IMR-90 (cell line): ENCODE measurements at regions not wholly inside any gene's neighbourhood (a gene's known extent, or its start where the extent isn't known, plus 50 kb on each side); places are given as distances from the start of the nearest gene placed in this dataset.
"Not testable (repeated sequence)": the region's sequence is repeated elsewhere in the genome, so short reads cannot be mapped to it uniquely, and the experiment has no call there.

ENCODE experiments used
- ATAC-seq: fragments of 200-7000 bp; cut with Tn5 transposase; 2 replicates; pipeline ENCODE4 v1.9.1; 2020; ENCODE audit warnings: low read depth, mild to moderate bottlenecking, moderate library complexity
- BruUV-seq: library from RNA; stranded (reverse); fragments of 400-500 nt; replicated peaks from 2 replicates; lab custom pipeline; 2021; lab: Mats Ljungman, UMichigan
- CTCF ChIA-PET: fragments of 300-600 bp; formaldehyde crosslinking; extraction: SDS; loops from one replicate; lab custom pipeline; 2021; ENCODE audit warnings: antibody characterized with exemption; lab: Yijun Ruan, JAX
- POLR2A ChIA-PET: fragments of 300-600 bp; sonication (Branson Sonifier 250); formaldehyde crosslinking; loops from one replicate; lab custom pipeline; 2022; ENCODE audit warnings: antibody characterized with exemption; ENCODE audit not compliant: unreplicated experiment; lab: Charles Lee
- DNase-seq: peaks from one replicate; pipeline ENCODE4 v3.0.0; 2013
- H2AFZ ChIP-seq: replicated peaks from 2 replicates; pipeline ENCODE3; 2013; ENCODE audit warnings: low read length, mild to moderate bottlenecking; ENCODE audit not compliant: poor library complexity
- H2AK5ac ChIP-seq: 2 replicates; pipeline ENCODE4 v1.6.1; 2013; ENCODE audit warnings: low read depth, low read length, inconsistent platforms
- H2AK9ac ChIP-seq: replicated peaks from 2 replicates; pipeline ENCODE3; 2013; ENCODE audit warnings: mild to moderate bottlenecking, low read depth, low read length, moderate library complexity; ENCODE audit not compliant: poor library complexity
- H2BK120ac ChIP-seq: 2 replicates; pipeline ENCODE4 v1.6.1; 2013; ENCODE audit warnings: low read depth, low read length, inconsistent platforms
- H2BK15ac ChIP-seq: 3 replicates; pipeline ENCODE4 v1.6.1; 2013; ENCODE audit warnings: low read depth, low read length, inconsistent platforms
- H2BK20ac ChIP-seq: 2 replicates; pipeline ENCODE4 v1.6.1; 2013; ENCODE audit warnings: low read depth, mild to moderate bottlenecking, inconsistent platforms, low read length, moderate library complexity
- H2BK5ac ChIP-seq: 2 replicates; pipeline ENCODE4 v1.6.1; 2013; ENCODE audit warnings: mild to moderate bottlenecking, low read depth, low read length, inconsistent platforms; ENCODE audit not compliant: poor library complexity, severe bottlenecking
- H3K14ac ChIP-seq: replicated peaks from 2 replicates; pipeline ENCODE4 v1.6.1; 2013; ENCODE audit warnings: low read depth, low read length, inconsistent platforms
- H3K18ac ChIP-seq: 2 replicates; pipeline ENCODE4 v1.6.1; 2013; ENCODE audit warnings: low read depth, low read length, control low read depth
- H3K23ac ChIP-seq: 2 replicates; pipeline ENCODE4 v1.6.1; 2013; ENCODE audit warnings: low read depth, low read length, inconsistent platforms
- H3K27ac ChIP-seq: 2 replicates; pipeline ENCODE4 v1.5.1; 2013; ENCODE audit warnings: mild to moderate bottlenecking, control low read depth, low read length; ENCODE audit not compliant: insufficient read depth
- H3K27me3 ChIP-seq: 2 replicates; pipeline ENCODE4 v1.6.1; 2013; ENCODE audit warnings: low read length; ENCODE audit not compliant: control insufficient read depth, insufficient read depth
- H3K36me3 ChIP-seq: 2 replicates; pipeline ENCODE4 v1.6.1; 2013; ENCODE audit warnings: low read length, mixed read lengths; ENCODE audit not compliant: control insufficient read depth, insufficient read depth
- H3K4ac ChIP-seq: 2 replicates; pipeline ENCODE4 v1.6.1; 2013; ENCODE audit warnings: low read depth, low read length, inconsistent platforms
- H3K4me1 ChIP-seq: 2 replicates; pipeline ENCODE4 v1.6.1; 2013; ENCODE audit warnings: low read length, mixed read lengths; ENCODE audit not compliant: control insufficient read depth, insufficient read depth
- H3K4me2 ChIP-seq: 2 replicates; pipeline ENCODE4 v1.6.1; 2013; ENCODE audit warnings: low read depth, mild to moderate bottlenecking, control low read depth, low read length, moderate library complexity
- H3K4me3 ChIP-seq: 2 replicates; pipeline ENCODE4 v1.5.1; 2013; ENCODE audit warnings: low read depth, mild to moderate bottlenecking, control low read depth, low read length, moderate library complexity; ENCODE audit not compliant: insufficient read depth
- H3K56ac ChIP-seq: 2 replicates; pipeline ENCODE4 v1.6.1; 2013; ENCODE audit warnings: low read length, inconsistent platforms; ENCODE audit not compliant: insufficient read depth; ENCODE audit errors: extremely low read depth
- H3K79me1 ChIP-seq, 2 experiments: 2 replicates each; pipeline ENCODE4 v1.6.1; 2013; ENCODE audit warnings: low read length in 2 of 2, inconsistent platforms in 1 of 2, low read depth in 1 of 2
- H3K9ac ChIP-seq: 2 replicates; pipeline ENCODE4 v1.6.1; 2013; ENCODE audit warnings: low read depth, low read length, control low read depth
- H3K9me1 ChIP-seq: 2 replicates; pipeline ENCODE4 v1.6.1; 2013; ENCODE audit warnings: low read length, inconsistent platforms; ENCODE audit not compliant: insufficient read depth
- H3K9me3 ChIP-seq: 2 replicates; pipeline ENCODE4 v1.6.1; 2013; ENCODE audit warnings: low read length; ENCODE audit not compliant: control insufficient read depth, insufficient read depth
- H4K20me1 ChIP-seq: 2 replicates; pipeline ENCODE4 v1.6.1; 2013; ENCODE audit warnings: low read length, inconsistent platforms; ENCODE audit not compliant: insufficient read depth
- H4K5ac ChIP-seq: 2 replicates; pipeline ENCODE4 v1.6.1; 2013; ENCODE audit warnings: mild to moderate bottlenecking, low read depth, low read length, control low read depth
- H4K8ac ChIP-seq, 2 experiments: 2 replicates each; pipeline ENCODE4 v1.6.1; 2013; ENCODE audit warnings: low read depth in 2 of 2, low read length in 2 of 2, control low read depth in 1 of 2, inconsistent platforms in 1 of 2
- H4K91ac ChIP-seq: 2 replicates; pipeline ENCODE4 v1.6.1; 2013; ENCODE audit warnings: low read depth, low read length, inconsistent platforms; ENCODE audit not compliant: insufficient read depth
- WGBS, 2 experiments: methylation state at CpG; one replicate each; pipeline versions ENCODE4 v1.1.5 to v1.1.7; 2013; ENCODE audit warnings: missing lambda C conversion rate in 2 of 2; ENCODE audit not compliant: insufficient read length in 1 of 2; ENCODE audit errors: extremely low coverage in 2 of 2; 5-methylcytosine and 5-hydroxymethylcytosine counted together
- dilution Hi-C: fragments of 300-500 bp; cut with HindIII; formaldehyde crosslinking; loops from one replicate; pipeline ENCODE4 v1.14.3; 2018; ENCODE audit warnings: low sequenced_read_pairs; ENCODE audit not compliant: unreplicated experiment
- in situ Hi-C: fragments of 300-500 bp; cut with MboI; formaldehyde crosslinking; loops from 3 replicates; pipeline ENCODE4 v1.14.3; 2019; ENCODE audit warnings: low sequenced_read_pairs, inconsistent platforms, mixed read lengths
- intact Hi-C: fragments of 100-400 bp; cut with micrococcal nuclease; formaldehyde crosslinking; loops from 2 replicates; pipeline ENCODE4 v1.10.0; 2022

DNA sequence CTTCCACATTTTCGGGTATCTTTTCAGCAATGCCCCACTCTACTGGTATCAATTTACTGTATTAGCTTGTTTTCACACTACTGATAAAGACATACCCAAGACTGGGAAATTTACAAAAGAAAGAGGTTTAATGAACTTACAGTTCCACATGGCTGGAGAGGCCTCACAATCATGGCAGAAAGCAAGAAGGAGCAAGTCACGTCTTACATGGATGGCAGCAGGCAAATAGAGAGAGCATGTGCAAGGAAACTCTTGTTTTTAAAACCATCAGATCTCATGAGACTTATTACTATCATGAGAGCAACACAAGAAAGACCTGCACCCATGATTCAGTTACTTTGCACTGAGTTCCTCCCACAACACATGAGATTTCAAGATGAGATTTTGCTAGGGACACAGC lies 300.7 kb downstream of the MMUT start:
- WGBS, 2 experiments = no CpG with 5 or more reads among the region's 2 CpGs
- H2BK20ac ChIP-seq, CTCF ChIA-PET, in situ Hi-C loops, H3K4ac ChIP-seq, H3K4me3 ChIP-seq, H2BK5ac ChIP-seq, H4K20me1 ChIP-seq, H3K56ac ChIP-seq, H3K36me3 ChIP-seq, H2AK9ac ChIP-seq, H3K4me2 ChIP-seq, H2AK5ac ChIP-seq, H2BK15ac ChIP-seq, H2AFZ ChIP-seq, H3K14ac ChIP-seq, dilution Hi-C loops, H3K27ac ChIP-seq, H3K9ac ChIP-seq, H3K18ac ChIP-seq, intact Hi-C loops, H3K9me1 ChIP-seq, H3K23ac ChIP-seq, H4K5ac ChIP-seq, DNase-seq, H3K79me1 ChIP-seq, H3K27me3 ChIP-seq, BruUV-seq, H3K9me3 ChIP-seq, H4K91ac ChIP-seq, POLR2A ChIA-PET, H2BK120ac ChIP-seq, ATAC-seq, H3K4me1 ChIP-seq, H4K8ac ChIP-seq: not testable (repeated sequence)
